ENCODE measurements at regions not wholly inside any gene's neighbourhood (a gene's known extent, or its start where the extent isn't known, plus 50 kb on each side); places are given as distances from the start of the nearest gene placed in this dataset.
A peak's percentile ranks its signal among the peaks of the same experiment; 100 is the strongest.

- DNase-seq: no peak
Measured at GRCh38 chr2:46850742-46851141, 64.9 kb downstream of the MCFD2 start.

- no peak for DNase-seq
Measured at GRCh38 chr2:46849721-46850556, 65.7 kb downstream of the MCFD2 start.

- no peak for DNase-seq
Measured at GRCh38 chr2:46849046-46849715, 66.4 kb downstream of the MCFD2 start.

GRCh38 chr2:46848447-46848846 lies 67.2 kb downstream of the MCFD2 start:
- no peak for DNase-seq

GRCh38 chr2:46847726-46848412 lies 67.7 kb downstream of the MCFD2 start:
- no peak for DNase-seq

GRCh38 chr2:46847185-46847710 lies 68.4 kb downstream of the MCFD2 start:
- DNase-seq: no peak

GRCh38 chr2:46846536-46846935 lies 69.1 kb downstream of the MCFD2 start:
- no peak for DNase-seq

- no peak for DNase-seq
Measured at GRCh38 chr2:46845542-46846486, 69.8 kb downstream of the MCFD2 start.

GRCh38 chr2:46844443-46844842 lies 71.2 kb downstream of the MCFD2 start:
- DNase-seq: no peak

GRCh38 chr2:46844034-46844433 lies 71.6 kb downstream of the MCFD2 start:
- DNase-seq: no peak

- DNase-seq: no peak
Measured at GRCh38 chr2:46843316-46843715, 72.3 kb downstream of the MCFD2 start.

- no peak for DNase-seq
Measured at GRCh38 chr2:46842876-46843275, 72.7 kb downstream of the MCFD2 start.

GRCh38 chr2:46841621-46842020 lies 74.0 kb downstream of the MCFD2 start:
- peak; percentile 8 for DNase-seq

GRCh38 chr2:46839045-46839444 lies 76.6 kb downstream of the MCFD2 start:
- DNase-seq: no peak

GRCh38 chr2:46837704-46838103 lies 77.9 kb downstream of the MCFD2 start:
- DNase-seq: no peak

GRCh38 chr2:46837112-46837454 lies 78.5 kb downstream of the MCFD2 start:
- DNase-seq: no peak

GRCh38 chr2:46836295-46837111 lies 79.1 kb downstream of the MCFD2 start:
- no peak for DNase-seq

GRCh38 chr2:46835520-46835919 lies 80.1 kb downstream of the MCFD2 start:
- no peak for DNase-seq

GRCh38 chr2:46832543-46832942 lies 83.1 kb downstream of the MCFD2 start:
- DNase-seq: no peak

GRCh38 chr2:46831869-46832265 lies 83.7 kb downstream of the MCFD2 start:
- no peak for DNase-seq

- no peak for DNase-seq
Measured at GRCh38 chr2:46831051-46831868, 84.3 kb downstream of the MCFD2 start.
